ENCODE measurements at regions not wholly inside any gene's neighbourhood (a gene's known extent, or its start where the extent isn't known, plus 50 kb on each side); places are given as distances from the start of the nearest gene placed in this dataset.
"Not testable (repeated sequence)": the region's sequence is repeated elsewhere in the genome, so short reads cannot be mapped to it uniquely, and the experiment has no call there.

GRCh38 chr6:96394727-96395126 lies 126.9 kb upstream of the UFL1 start:
- DNase-seq (ENCODE audit: low spot score): peak; percentile 6

GRCh38 chr6:96410467-96410866 lies 111.1 kb upstream of the UFL1 start:
- no peak for DNase-seq (ENCODE audit: low spot score)
- TF ChIP-seq CTCF (IDR thresholded peaks at IDR 0.05; ENCODE audit: extremely low read depth, missing control alignments): no peak

More at GRCh38 chr6:96394727-96395126, 126.9 kb upstream of the UFL1 start:
- TF ChIP-seq CTCF (IDR thresholded peaks at IDR 0.05; ENCODE audit: extremely low read depth, missing control alignments): peak; percentile 26

GRCh38 chr6:96420294-96420693 lies 101.3 kb upstream of the UFL1 start:
- TF ChIP-seq CTCF (IDR thresholded peaks at IDR 0.05; ENCODE audit: extremely low read depth, missing control alignments): no peak
- no peak for DNase-seq (ENCODE audit: low spot score)

GRCh38 chr6:96433950-96434349 lies 87.7 kb upstream of the UFL1 start:
- no peak for DNase-seq (ENCODE audit: low spot score)
- TF ChIP-seq CTCF (IDR thresholded peaks at IDR 0.05; ENCODE audit: extremely low read depth, missing control alignments): no peak

GRCh38 chr6:96436398-96436797 lies 85.2 kb upstream of the UFL1 start:
- DNase-seq (ENCODE audit: low spot score): no peak
- TF ChIP-seq CTCF (IDR thresholded peaks at IDR 0.05; ENCODE audit: extremely low read depth, missing control alignments): no peak

- not testable (repeated sequence) for DNase-seq (ENCODE audit: low spot score)
Measured at GRCh38 chr6:96437228-96437627, 84.4 kb upstream of the UFL1 start.

GRCh38 chr6:96450082-96450769 lies 71.4 kb upstream of the UFL1 start:
- DNase-seq (ENCODE audit: low spot score): no peak
- TF ChIP-seq CTCF (IDR thresholded peaks at IDR 0.05; ENCODE audit: extremely low read depth, missing control alignments): no peak

- no peak for TF ChIP-seq CTCF (IDR thresholded peaks at IDR 0.05; ENCODE audit: extremely low read depth, missing control alignments)
Measured at GRCh38 chr6:96450770-96451130, 70.9 kb upstream of the UFL1 start.

More at GRCh38 chr6:96450770-96451130, 70.9 kb upstream of the UFL1 start:
- no peak for DNase-seq (ENCODE audit: low spot score)

Measured in GM20000 (cell line).